HG02642 (cell line): ENCODE measurements at regions not wholly inside any gene's neighbourhood (a gene's known extent, or its start where the extent isn't known, plus 50 kb on each side); places are given as distances from the start of the nearest gene placed in this dataset.

ENCODE experiments used
- ATAC-seq: cut with Tn5 transposase; IDR thresholded peaks from one replicate; pipeline ENCODE4 v1.9.1; 2021; ENCODE audit warnings: mild to moderate bottlenecking; ENCODE audit not compliant: unreplicated experiment, poor library complexity

DNA sequence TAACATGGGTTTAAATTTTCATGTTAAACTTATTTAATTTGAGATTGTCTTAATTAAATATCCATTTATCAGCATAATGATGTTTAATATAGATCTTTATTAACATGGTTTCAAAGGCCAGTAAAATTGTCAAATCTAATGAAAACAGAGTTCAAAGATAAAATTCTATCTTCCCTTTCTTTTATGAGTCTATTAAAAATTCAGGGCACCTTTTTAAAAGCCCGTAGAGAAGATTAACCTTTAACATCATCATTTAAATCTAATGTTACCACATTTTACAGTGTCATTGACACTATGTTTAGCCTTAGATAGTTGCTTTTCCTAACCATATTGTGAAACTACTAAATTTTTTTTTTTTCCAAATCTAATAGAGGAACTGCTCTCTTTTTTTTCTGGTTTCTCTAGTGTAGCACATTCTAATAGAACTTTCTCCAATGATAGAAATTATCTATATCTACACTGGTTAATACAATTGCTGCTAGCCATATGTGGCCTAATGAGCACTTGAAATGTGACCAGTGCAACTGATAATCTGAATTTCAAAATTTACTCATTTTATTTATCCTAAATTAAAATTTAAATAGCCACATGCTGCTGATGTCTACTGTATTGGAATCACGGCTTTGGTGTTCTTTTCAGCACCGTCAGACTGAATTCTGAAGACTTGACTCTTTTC lies 410.9 kb downstream of the UTRN start:
- ATAC-seq, result no peak

GRCh38 chr6:144696610-144697368 lies 411.7 kb downstream of the UTRN start:
- no peak for ATAC-seq

DNA sequence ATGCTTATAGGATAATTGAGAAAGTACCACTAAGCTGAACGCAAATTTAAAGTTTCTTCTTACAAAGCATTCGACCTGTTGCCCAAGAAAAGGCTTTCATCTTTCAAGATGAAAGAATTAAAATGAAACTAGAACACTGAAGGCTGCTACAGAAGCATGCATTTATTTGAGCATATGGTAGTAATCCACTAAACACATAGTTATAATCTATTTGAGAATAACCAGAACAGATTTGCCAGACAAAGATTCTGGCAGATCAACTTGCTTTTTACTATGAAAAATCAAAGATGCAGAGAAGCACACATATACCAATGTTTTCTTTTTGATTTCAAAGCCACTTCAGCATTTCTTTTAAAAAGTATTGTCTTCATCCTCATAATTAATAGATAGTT lies 412.2 kb downstream of the UTRN start:
- ATAC-seq, result no peak

GRCh38 chr6:144697801-144698200 lies 412.7 kb downstream of the UTRN start:
- ATAC-seq, result no peak

- no peak for ATAC-seq
Measured at GRCh38 chr6:144702781-144703180, 417.6 kb downstream of the UTRN start.

- no peak for ATAC-seq
Measured at GRCh38 chr6:144710207-144710606, 425.1 kb downstream of the UTRN start.

DNA sequence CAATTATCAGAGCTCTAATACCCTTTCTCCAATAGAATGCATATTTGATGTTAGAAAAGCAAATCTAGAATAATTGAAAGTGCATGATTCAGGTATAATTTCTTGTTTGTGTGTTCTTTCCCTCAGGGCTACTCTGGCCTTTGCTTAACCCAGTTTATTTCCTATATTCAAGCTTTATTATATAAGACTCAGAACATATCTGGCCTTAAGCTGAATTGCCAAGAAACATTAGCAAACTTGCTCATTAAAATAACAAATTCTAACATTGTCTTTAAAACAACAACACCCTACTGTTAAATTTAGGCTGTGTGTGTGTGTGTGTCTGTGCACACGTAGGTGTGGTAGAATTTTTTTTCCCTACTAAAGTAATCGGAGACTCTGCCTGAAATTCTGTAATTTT lies 426.5 kb downstream of the UTRN start:
- ATAC-seq, result no peak

DNA sequence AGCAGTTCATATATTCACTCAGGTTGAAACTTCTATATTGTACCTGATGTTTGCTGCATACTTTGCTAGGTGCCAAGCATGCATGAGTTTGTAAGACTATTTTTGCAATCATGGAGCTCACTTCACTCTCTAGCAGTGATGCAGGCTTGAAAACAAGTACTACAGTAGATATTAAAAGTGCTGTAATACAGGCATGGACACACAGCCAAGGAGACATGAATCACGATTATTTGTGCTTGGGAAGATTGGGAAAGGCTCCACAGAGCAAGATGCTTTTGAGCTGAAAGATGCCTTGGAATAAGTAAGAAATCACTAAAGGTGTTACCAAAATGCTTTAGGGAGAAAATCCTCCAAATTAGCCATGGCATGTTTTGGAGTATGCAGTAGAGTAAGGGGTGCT lies 427.4 kb downstream of the UTRN start:
- no peak for ATAC-seq

- ATAC-seq, result no peak
Measured at GRCh38 chr6:144714021-144714712, 429.0 kb downstream of the UTRN start.

GRCh38 chr6:144715344-144715743 lies 430.2 kb downstream of the UTRN start:
- no peak for ATAC-seq

GRCh38 chr6:144718431-144718830 lies 433.3 kb downstream of the UTRN start:
- no peak for ATAC-seq

GRCh38 chr6:144721232-144721631 lies 436.1 kb downstream of the UTRN start:
- ATAC-seq, result no peak

GRCh38 chr6:144722154-144722737 lies 437.1 kb downstream of the UTRN start:
- no peak for ATAC-seq

DNA sequence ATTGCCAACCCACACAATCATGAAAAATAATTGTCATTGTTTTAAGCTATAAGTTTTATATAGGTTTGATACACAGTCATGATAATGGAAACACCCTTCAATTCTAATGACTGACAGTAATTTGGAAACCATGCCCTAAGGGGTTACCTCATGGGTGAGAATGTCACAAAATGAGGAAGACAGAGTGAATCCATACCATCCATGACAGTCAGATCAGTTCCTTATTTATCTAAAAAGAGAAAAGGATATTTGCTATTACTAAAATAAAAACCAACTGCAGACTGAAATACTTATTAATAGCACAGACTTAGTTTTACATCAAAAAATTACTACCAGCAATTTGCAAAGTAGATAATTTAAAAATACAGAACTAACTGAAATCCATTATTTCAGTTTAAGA lies 437.8 kb downstream of the UTRN start:
- ATAC-seq, result no peak

DNA sequence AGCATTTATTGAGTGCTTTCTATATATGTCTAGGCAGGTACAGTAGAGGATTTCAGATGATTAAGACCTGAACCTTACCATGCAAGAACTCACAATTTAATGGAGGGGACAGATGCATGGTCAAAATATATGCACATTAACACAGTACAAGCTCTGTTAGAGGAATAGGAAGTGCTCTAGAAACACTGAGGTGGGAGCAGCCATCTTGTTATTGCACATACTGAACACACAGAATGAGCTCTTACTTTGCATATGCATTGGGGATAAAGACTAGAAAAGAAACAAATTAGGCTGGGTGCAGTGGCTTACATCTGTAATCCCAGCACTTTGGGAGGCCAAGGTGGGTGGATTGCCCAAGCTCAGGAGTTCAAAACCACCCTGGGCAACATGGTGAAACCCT lies 438.3 kb downstream of the UTRN start:
- no peak for ATAC-seq

DNA sequence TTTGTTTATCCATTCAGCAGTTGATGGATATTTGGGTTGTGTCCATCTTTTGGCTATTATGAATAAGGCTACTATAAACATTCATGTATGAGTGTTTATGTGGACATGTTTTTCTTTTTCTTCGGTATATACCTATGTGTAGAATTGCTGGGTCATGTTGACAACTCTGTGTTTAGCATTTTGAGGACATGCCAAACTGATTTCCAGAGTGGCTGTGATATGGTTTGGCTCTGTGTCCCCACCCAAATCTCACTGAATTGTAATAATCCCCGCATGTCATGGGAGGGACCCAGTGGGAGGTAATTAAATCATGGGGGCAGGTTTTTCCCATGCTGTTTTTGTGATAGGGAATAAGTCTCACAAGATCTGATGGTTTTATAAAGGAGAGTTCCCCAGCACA lies 439.7 kb downstream of the UTRN start:
- ATAC-seq, result no peak

- ATAC-seq, result peak; percentile 78
Measured at GRCh38 chr6:144725736-144726522, 440.8 kb downstream of the UTRN start.

- ATAC-seq, result no peak
Measured at GRCh38 chr6:144728804-144729203, 443.7 kb downstream of the UTRN start.

DNA sequence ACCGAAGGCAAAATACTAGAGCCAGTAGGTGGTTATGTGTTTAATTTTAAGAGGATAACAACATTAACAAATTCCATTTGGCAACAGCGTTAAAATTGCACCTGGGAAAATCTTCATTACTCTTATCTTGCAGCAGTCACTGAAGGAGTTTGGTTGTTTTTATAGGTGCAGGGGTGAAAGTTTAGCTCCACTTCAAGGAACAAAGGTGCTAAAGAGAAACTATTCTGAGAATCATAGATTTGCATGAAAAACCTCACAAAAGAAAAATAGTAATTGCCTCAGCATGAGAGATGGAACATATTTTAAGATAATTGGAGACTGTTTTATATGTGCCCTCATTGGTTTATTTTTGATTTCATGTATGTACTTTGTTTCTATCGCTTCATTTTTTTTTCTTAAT lies 444.4 kb downstream of the UTRN start:
- peak; percentile 62 for ATAC-seq

GRCh38 chr6:144730088-144730645 lies 445.0 kb downstream of the UTRN start:
- peak; percentile 46 for ATAC-seq
